GM19372 (cell line): ENCODE measurements at regions not wholly inside any gene's neighbourhood (a gene's known extent, or its start where the extent isn't known, plus 50 kb on each side); places are given as distances from the start of the nearest gene placed in this dataset.

Experiments used
- ATAC-seq: cut with Tn5 transposase; IDR thresholded peaks from one replicate; pipeline ENCODE4 v1.9.1; 2021; ENCODE audit warnings: mild to moderate bottlenecking, low read depth, moderate library complexity; ENCODE audit not compliant: unreplicated experiment

GRCh38 chr3:117150628-117151027, 441.0 kb downstream of the TUSC7 start:
- no peak for ATAC-seq

DNA sequence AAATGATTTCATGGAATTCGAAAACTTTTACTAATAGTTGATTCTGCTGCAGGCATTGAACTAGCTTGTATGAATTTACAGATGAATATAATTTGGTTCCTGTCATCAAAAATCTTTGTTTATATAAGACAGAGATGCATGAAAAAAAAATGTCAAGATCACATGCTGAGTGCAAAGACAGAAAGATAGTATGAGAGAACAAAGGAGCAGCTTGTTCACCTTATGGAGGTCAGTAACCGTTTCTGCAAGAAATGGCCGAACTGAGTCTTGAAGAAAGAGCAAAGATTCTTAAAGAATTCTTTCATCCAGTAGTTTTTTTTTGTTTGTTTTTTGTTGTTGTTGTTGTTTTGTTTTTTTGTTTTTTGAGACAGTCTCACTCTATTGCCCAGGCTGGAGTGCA, 450.6 kb downstream of the TUSC7 start:
- ATAC-seq: no peak

DNA sequence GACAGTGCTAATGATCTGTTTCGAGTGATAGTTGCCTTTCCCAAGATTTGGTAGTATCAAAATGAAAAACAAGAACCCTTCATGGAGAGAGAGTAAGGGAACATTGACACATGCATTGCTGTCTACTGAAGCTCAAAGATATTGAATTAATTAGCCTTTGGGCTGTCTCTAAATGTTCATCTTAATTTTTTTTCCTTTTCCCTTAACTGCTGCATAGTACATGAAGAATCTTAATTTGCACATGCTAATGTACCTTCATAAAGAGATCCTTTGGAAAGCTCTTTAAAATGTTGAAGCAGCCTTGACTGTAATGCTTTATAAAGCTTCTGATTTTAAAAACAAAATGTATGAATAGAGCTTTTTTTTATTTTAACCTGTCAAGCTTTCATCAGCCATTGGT, 452.2 kb downstream of the TUSC7 start:
- no peak for ATAC-seq

- ATAC-seq: no peak
These were observed 455.6 kb downstream of the TUSC7 start for GRCh38 chr3:117165176-117165575.

DNA sequence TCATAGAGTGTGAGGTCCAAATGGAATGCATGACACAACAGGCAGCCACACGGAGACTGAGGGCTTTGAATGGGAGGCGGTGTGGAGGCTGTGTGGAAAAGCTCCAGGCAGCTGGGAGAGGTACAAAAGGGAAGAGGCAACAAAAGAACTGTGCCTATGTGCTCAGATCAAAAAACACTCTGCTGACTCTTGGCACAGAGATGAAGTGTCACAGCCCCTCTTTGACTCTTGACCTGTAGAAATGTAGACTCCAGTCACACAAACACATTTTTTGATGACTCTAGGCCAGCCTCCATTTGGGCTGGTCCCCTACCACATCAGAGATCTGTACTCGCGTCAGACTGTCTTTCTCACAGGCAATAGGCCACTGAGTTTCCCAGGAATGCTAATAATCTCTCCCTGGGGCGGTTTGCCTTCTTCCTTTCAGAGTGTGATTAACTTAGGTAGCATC, 456.0 kb downstream of the TUSC7 start:
- ATAC-seq: no peak

DNA sequence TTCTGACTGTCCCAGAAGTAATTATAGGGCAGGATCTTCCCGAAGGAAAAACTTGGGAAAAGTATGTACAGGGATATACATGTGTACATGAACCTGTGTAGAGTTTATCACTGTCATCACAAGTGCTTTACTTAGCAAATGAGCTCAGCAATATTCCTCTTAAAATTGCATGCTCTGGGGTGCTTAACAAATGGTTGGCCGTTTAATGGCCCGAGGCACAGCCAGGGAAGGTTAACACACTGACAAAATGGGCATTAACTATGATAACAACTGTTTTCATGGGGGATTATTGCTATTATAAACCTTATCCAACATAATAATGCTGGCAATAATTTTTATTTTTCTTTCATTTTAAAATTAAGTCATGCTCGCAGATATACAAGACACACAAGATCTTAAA, 459.3 kb downstream of the TUSC7 start:
- no peak for ATAC-seq

DNA sequence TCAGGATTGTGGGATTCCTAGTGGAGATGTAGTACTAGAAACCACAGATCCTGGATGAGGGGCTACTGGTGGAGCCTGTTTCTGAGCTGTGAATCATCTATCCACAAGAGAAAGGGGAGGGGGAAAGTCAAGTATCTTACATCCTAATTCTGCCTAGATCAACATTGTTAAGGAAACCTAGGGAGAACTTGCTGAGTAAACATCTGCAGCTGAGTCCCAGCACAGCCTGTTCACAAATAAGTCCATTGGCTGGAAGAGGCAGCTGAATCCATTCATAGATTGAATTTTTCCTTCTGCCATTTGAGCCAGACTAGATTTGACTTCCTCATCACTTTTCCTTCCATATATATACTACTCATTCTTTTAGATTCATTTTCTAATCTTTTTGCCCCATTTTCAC, 460.5 kb downstream of the TUSC7 start:
- ATAC-seq: no peak

DNA sequence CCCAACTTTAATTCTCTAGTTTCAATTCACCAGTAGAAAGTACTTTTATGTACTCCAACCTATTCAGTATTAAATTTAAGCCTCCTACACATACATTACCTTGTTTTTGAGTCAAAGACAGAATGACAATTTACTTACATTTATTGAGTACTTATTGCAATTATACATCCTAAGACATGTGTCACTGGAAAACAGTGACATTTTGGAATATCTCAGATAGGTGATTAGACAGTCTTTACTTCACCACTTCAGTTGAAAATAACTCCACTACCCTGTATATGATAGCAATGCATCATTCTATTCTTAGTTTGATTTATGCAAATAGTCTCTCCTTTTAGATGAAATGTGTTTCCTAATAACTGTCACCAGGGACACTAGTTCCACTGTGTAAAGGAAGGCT, 461.5 kb downstream of the TUSC7 start:
- no peak for ATAC-seq

GRCh38 chr3:117172426-117172825, 462.8 kb downstream of the TUSC7 start:
- ATAC-seq: no peak

GRCh38 chr3:117181222-117181621, 471.6 kb downstream of the TUSC7 start:
- ATAC-seq: no peak

- ATAC-seq: no peak
These were observed 475.0 kb downstream of the TUSC7 start for GRCh38 chr3:117184574-117184973.

DNA sequence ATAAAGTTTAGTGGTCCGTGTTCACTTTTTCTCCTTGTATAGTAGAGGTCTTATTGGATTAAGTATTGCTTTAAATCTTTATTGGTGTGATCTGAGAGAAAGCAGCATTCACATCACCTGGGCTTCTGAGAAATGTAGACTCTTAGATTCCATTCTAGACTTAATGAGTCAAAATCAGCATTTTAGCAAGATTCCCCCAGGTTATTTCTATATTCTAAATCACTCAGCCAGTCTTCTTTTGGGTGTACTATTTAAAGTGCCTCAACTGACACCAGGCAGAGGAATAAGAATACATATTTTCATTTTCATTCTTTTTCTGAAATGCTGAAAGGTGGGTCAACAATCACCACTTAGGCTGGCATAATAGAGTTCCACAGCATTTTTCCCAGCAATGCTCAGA, 481.7 kb downstream of the TUSC7 start:
- ATAC-seq: no peak

GRCh38 chr3:117192888-117193287, 483.3 kb downstream of the TUSC7 start:
- ATAC-seq: no peak

GRCh38 chr3:117193390-117193789, 483.8 kb downstream of the TUSC7 start:
- no peak for ATAC-seq

- no peak for ATAC-seq
These were observed 485.5 kb downstream of the TUSC7 start for GRCh38 chr3:117195034-117195433.

DNA sequence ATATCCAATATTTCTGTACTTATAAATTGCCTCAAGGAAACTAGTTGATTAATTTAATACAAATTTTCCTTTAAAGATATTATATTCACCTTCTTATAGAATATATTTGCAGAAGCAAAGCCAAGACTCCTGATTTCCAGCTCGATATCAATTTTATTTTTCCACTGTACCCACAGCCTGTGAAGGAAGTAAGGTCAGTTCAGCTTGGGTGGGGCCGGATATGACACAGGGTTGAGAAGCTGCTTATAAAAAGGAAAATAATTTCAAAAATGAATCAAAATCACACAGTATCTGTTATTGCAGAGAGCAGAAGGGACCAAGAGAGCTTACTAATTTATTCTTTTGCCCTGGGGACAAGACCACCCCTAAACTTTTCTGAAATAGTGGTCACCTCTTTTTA, 491.4 kb downstream of the TUSC7 start:
- no peak for ATAC-seq

GRCh38 chr3:117201901-117202774, 492.6 kb downstream of the TUSC7 start:
- ATAC-seq: no peak

DNA sequence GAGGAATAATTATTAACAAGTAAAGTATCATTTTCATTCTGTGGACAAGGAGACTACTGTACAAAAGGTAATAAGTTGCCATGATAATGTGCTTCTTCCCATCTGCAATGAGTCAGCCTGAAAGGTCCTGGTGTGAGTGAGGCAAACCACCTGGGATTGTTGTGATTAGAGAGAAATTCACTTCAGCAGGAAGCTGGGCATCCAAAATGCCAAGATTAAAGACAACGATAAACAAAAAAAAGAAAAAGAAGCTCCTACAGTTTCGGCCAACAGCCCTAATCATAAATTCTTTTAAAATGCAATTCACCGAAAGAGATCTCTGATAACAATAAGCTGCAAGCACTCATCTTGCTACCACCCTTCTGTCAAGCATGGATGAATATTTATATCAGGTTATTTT, 507.8 kb downstream of the TUSC7 start:
- no peak for ATAC-seq

DNA sequence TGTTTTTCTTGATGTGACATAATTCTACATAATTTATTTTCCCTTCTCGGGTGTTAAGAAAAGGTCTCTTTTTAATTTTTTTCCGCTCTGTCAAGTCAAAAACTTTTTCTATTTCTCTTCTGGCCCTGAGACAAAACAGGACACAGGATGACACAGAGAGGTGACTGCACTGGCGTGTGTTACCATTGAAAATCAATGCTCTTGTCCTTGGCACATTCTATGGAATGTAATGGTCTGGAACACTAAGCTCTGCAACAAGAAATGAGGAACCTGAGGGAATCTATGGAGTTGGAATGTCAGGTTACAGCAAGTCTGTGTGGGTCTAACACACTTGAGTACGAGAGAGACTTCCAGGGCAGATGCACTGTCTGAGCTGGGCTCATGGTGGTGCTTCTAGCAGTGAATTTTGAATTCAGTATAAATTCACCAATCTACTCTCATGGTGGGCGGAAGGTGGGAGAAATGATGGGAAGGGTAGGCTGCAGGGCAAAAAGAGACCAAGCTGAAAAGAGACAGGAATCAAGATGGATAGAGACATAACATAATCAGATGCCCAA, 508.3 kb downstream of the TUSC7 start:
- ATAC-seq: no peak

DNA sequence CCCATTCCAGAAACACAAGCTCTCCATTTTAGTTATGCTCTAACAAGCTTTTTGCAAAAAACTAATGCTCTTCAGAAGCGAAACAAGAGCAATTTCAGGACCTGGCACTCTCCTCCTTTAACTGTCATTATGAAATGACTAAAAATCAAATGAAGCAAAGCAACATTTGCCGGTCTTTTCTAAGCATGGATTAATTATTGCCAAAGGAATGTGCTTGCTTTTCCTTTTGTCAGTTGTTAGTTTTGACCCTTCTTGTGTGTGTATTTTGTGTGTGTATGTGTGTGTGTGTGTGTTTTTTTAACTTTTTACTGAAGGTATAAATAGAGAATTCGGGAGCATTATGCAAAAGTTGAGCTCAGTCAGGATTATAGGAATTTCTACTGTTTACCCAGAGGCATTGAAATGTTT, 509.1 kb downstream of the TUSC7 start:
- ATAC-seq: no peak

DNA sequence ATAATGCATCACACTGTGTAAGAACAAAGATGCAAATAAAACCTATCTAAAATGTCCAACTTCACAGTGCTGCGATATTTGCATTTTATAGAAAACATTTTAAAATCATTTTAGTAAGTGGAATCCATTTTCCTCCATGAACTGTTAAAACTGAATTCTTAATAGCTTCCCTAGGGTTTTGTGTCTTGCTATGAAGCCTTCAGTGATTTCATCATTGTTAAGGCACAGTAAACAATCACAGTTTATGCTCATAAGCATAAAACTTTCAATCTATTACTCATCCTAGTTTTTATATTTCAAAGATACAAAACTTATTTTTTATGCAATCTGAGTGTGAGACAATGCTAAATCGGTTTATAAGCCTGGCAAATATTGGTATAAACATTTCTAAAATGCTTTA, 509.7 kb downstream of the TUSC7 start:
- ATAC-seq: no peak

DNA sequence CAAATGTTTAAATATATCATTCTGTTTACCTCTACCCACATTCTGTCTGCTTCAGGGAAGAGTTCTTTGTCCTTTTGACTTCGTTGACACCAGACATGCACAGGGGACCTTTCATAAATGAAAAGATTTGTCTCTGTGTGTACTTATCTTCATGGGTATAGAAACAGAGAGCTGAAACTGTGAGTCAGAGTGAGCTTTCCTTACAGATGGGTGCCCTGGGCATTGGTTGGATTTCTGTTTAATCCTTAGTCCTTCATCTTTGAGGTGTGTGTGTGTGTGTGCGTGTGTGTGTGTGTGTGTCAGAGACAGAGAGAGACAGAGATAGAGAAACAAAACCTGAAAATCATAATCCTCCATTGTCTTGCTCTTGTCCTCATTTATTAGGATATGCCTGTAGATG, 517.4 kb downstream of the TUSC7 start:
- ATAC-seq: no peak
